Choroid plexus epithelial cell (primary cell): ENCODE measurements at regions not wholly inside any gene's neighbourhood (a gene's known extent, or its start where the extent isn't known, plus 50 kb on each side); places are given as distances from the start of the nearest gene placed in this dataset.

Experiments used
- DNase-seq: peaks from one replicate; pipeline ENCODE4 v3.0.0-alpha.2; 2010; ENCODE audit warnings: low read depth
- H3K4me3 ChIP-seq: 2 replicates; pipeline ENCODE4 v1.5.1; 2011; ENCODE audit warnings: low read depth, mild to moderate bottlenecking, control low read depth, low read length, moderate library complexity
- CTCF ChIP-seq: conservative IDR thresholded peaks from 2 replicates; pipeline ENCODE4 v1.5.1; 2011; ENCODE audit warnings: low read depth, mild to moderate bottlenecking, control low read depth, inconsistent platforms, low read length, moderate library complexity

GRCh38 chr14:24744641-24745040 is 110.7 kb upstream of the GZMB start:
- DNase-seq = no peak
- no peak for TF ChIP-seq CTCF
- H3K4me3 ChIP-seq = no peak overlapping the region

- DNase-seq = peak; percentile 37
- no peak overlapping the region for H3K4me3 ChIP-seq
- TF ChIP-seq CTCF = no peak
Measured at GRCh38 chr14:24741871-24742270, 107.9 kb upstream of the GZMB start.

- TF ChIP-seq CTCF = no peak
- H3K4me3 ChIP-seq = no peak overlapping the region
- DNase-seq = no peak
Measured at GRCh38 chr14:24735984-24736630, 102.1 kb upstream of the GZMB start.

GRCh38 chr14:24734917-24735500 is 101.0 kb upstream of the GZMB start:
- no peak overlapping the region for H3K4me3 ChIP-seq
- TF ChIP-seq CTCF = peak; percentile 71
- peak; percentile 84 for DNase-seq

- TF ChIP-seq CTCF = no peak
- H3K4me3 ChIP-seq = no peak overlapping the region
- DNase-seq = no peak
Measured at GRCh38 chr14:24726480-24726879, 92.5 kb upstream of the GZMB start.

GRCh38 chr14:24725311-24725710 is 91.3 kb upstream of the GZMB start:
- H3K4me3 ChIP-seq = no peak overlapping the region
- DNase-seq = no peak
- TF ChIP-seq CTCF = no peak

GRCh38 chr14:24721775-24722174 is 87.8 kb upstream of the GZMB start:
- DNase-seq = no peak
- TF ChIP-seq CTCF = no peak
- no peak overlapping the region for H3K4me3 ChIP-seq
